ENCODE measurements at regions not wholly inside any gene's neighbourhood (a gene's known extent, or its start where the extent isn't known, plus 50 kb on each side); places are given as distances from the start of the nearest gene placed in this dataset.
"Not testable (repeated sequence)": the region's sequence is repeated elsewhere in the genome, so short reads cannot be mapped to it uniquely, and the experiment has no call there.

GRCh38 chr11:70556884-70557741, 158.8 kb downstream of the CTTN start:
- ATAC-seq (ENCODE audit: low read depth) = peak; percentile 46; the same call in 2 of the 3 replicates

GRCh38 chr11:70557742-70558485, 159.6 kb downstream of the CTTN start:
- H3K27ac ChIP-seq (ENCODE audit: poor library complexity, severe bottlenecking) = no peak overlapping the region
- no peaks in the 10 kb centered on the region for H3K36me3 ChIP-seq (ENCODE audit: low read depth)

More at GRCh38 chr11:70556884-70557741, 158.8 kb downstream of the CTTN start:
- no peak overlapping the region for H3K4me3 ChIP-seq (ENCODE audit: severe bottlenecking)
- no peak overlapping the region for H3K27ac ChIP-seq (ENCODE audit: poor library complexity, severe bottlenecking)
- no peaks in the 10 kb centered on the region for H3K4me1 ChIP-seq (ENCODE audit: insufficient read depth, poor library complexity, severe bottlenecking)
- no peak for DNase-seq (ENCODE audit: low spot score)
- no peaks in the 10 kb centered on the region for H3K9me3 ChIP-seq (ENCODE audit: severe bottlenecking)
- no peaks in the 10 kb centered on the region for H3K36me3 ChIP-seq (ENCODE audit: low read depth)
- H3K27me3 ChIP-seq (ENCODE audit: insufficient read depth, poor library complexity, severe bottlenecking) = no peaks in the 10 kb centered on the region
- TF ChIP-seq CTCF (IDR thresholded peaks at IDR 0.05; ENCODE audit: poor library complexity, severe bottlenecking) = no peak

GRCh38 chr11:70558681-70559080, 160.4 kb downstream of the CTTN start:
- ATAC-seq (ENCODE audit: low read depth) (no peak), DNase-seq (ENCODE audit: low spot score) (no peak)
- H3K27me3 ChIP-seq (ENCODE audit: insufficient read depth, poor library complexity, severe bottlenecking) = no peaks in the 10 kb centered on the region
- no peak for TF ChIP-seq CTCF (IDR thresholded peaks at IDR 0.05; ENCODE audit: poor library complexity, severe bottlenecking)
- no peak overlapping the region for H3K4me3 ChIP-seq (ENCODE audit: severe bottlenecking)
- H3K9me3 ChIP-seq (ENCODE audit: severe bottlenecking) = no peaks in the 10 kb centered on the region
- no peaks in the 10 kb centered on the region for H3K4me1 ChIP-seq (ENCODE audit: insufficient read depth, poor library complexity, severe bottlenecking)
- no peaks in the 10 kb centered on the region for H3K36me3 ChIP-seq (ENCODE audit: low read depth)
- no peak overlapping the region for H3K27ac ChIP-seq (ENCODE audit: poor library complexity, severe bottlenecking)

More at GRCh38 chr11:70557742-70558485, 159.6 kb downstream of the CTTN start:
- Histone ChIP-seq H3K27me3 (ENCODE audit: insufficient read depth, poor library complexity, severe bottlenecking) (no peaks in the 10 kb centered on the region), H3K4me3 (ENCODE audit: severe bottlenecking) (no peak overlapping the region), H3K9me3 (ENCODE audit: severe bottlenecking) (no peaks in the 10 kb centered on the region), H3K4me1 (ENCODE audit: insufficient read depth, poor library complexity, severe bottlenecking) (no peaks in the 10 kb centered on the region)
- no peak for DNase-seq (ENCODE audit: low spot score)
- TF ChIP-seq CTCF (IDR thresholded peaks at IDR 0.05; ENCODE audit: poor library complexity, severe bottlenecking) = no peak
- no peak for ATAC-seq (ENCODE audit: low read depth)

- Histone ChIP-seq H3K27ac (ENCODE audit: poor library complexity, severe bottlenecking) (no peak overlapping the region), H3K4me1 (ENCODE audit: insufficient read depth, poor library complexity, severe bottlenecking) (no peaks in the 10 kb centered on the region), H3K27me3 (ENCODE audit: insufficient read depth, poor library complexity, severe bottlenecking) (no peaks in the 10 kb centered on the region), H3K9me3 (ENCODE audit: severe bottlenecking) (no peaks in the 10 kb centered on the region), H3K36me3 (ENCODE audit: low read depth) (no peaks in the 10 kb centered on the region), H3K4me3 (ENCODE audit: severe bottlenecking) (no peak overlapping the region)
- no peak for TF ChIP-seq CTCF (IDR thresholded peaks at IDR 0.05; ENCODE audit: poor library complexity, severe bottlenecking)
- DNase-seq (ENCODE audit: low spot score) (no peak), ATAC-seq (ENCODE audit: low read depth) (no peak)
These were observed 161.2 kb downstream of the CTTN start for GRCh38 chr11:70559516-70559915.

GRCh38 chr11:70560621-70561020, 162.3 kb downstream of the CTTN start:
- not testable (repeated sequence) for H3K4me1 ChIP-seq (ENCODE audit: insufficient read depth, poor library complexity, severe bottlenecking); H3K36me3 ChIP-seq (ENCODE audit: low read depth); ATAC-seq (ENCODE audit: low read depth); H3K4me3 ChIP-seq (ENCODE audit: severe bottlenecking); H3K27me3 ChIP-seq (ENCODE audit: insufficient read depth, poor library complexity, severe bottlenecking); H3K27ac ChIP-seq (ENCODE audit: poor library complexity, severe bottlenecking); H3K9me3 ChIP-seq (ENCODE audit: severe bottlenecking); DNase-seq (ENCODE audit: low spot score)

Data from RWPE2 (cell line).